PC-3 (cell line): ENCODE measurements at regions not wholly inside any gene's neighbourhood (a gene's known extent, or its start where the extent isn't known, plus 50 kb on each side); places are given as distances from the start of the nearest gene placed in this dataset.

ENCODE experiments used
- ATAC-seq: fragments of 200-7000 bp; cut with Tn5 transposase; 2 replicates; pipeline ENCODE4 v1.9.1; 2020; ENCODE audit warnings: mild to moderate bottlenecking, moderate library complexity
- BruUV-seq: library from RNA; stranded (reverse); fragments of 400-500 nt; replicated peaks from 2 replicates; lab custom pipeline; 2021; lab: Mats Ljungman, UMichigan
- CTCF ChIA-PET: fragments of 300-600 bp; sonication (Branson Sonifier 250); formaldehyde crosslinking; loops from one replicate; lab custom pipeline; 2022; ENCODE audit warnings: antibody characterized with exemption; lab: Charles Lee
- POLR2A ChIA-PET: fragments of 300-600 bp; sonication (Branson Sonifier 250); formaldehyde crosslinking; loops from one replicate; lab custom pipeline; 2022; ENCODE audit warnings: antibody characterized with exemption; ENCODE audit not compliant: unreplicated experiment; lab: Charles Lee
- DNase-seq: peaks from one replicate; pipeline ENCODE4 v3.0.0-alpha.2; 2015
- H2AFZ ChIP-seq: fragments of 300-600 bp; sonication (generic); 2 replicates; pipeline ENCODE4 v1.6.0; 2016; ENCODE audit warnings: antibody characterized with exemption, low read length
- H3F3A ChIP-seq: fragments of 300-600 bp; sonication (generic); one replicate; pipeline ENCODE4 v1.6.0; 2017; ENCODE audit warnings: antibody characterized with exemption, low read length, control low read depth, mild to moderate bottlenecking; ENCODE audit not compliant: unreplicated experiment
- H3K27ac ChIP-seq: fragments of 300-600 bp; sonication (generic); 2 replicates; pipeline ENCODE4 v1.5.1; 2016; ENCODE audit warnings: mild to moderate bottlenecking, low read length
- H3K27me3 ChIP-seq: fragments of 300-600 bp; sonication (generic); 2 replicates; pipeline ENCODE4 v1.6.1; 2016; ENCODE audit warnings: low read length, mixed read lengths
- H3K36me3 ChIP-seq: fragments of 300-600 bp; sonication (generic); 2 replicates; pipeline ENCODE4 v1.6.1; 2016; ENCODE audit warnings: low read depth, mixed run types, low read length, mixed read lengths
- H3K4me1 ChIP-seq: fragments of 300-600 bp; sonication (generic); 2 replicates; pipeline ENCODE4 v1.5.1; 2016; ENCODE audit warnings: low read length; ENCODE audit not compliant: insufficient read depth
- H3K4me2 ChIP-seq: fragments of 300-600 bp; sonication (generic); 2 replicates; pipeline ENCODE4 v1.6.0; 2016; ENCODE audit warnings: low read length
- H3K4me3 ChIP-seq: fragments of 300-600 bp; sonication (generic); 2 replicates; pipeline ENCODE4 v1.5.1; 2016; ENCODE audit warnings: mild to moderate bottlenecking, low read length, mixed read lengths
- H3K79me2 ChIP-seq: fragments of 300-600 bp; sonication (generic); 2 replicates; pipeline ENCODE4 v1.6.1; 2017; ENCODE audit warnings: low read length, mixed read lengths
- H3K9ac ChIP-seq: fragments of 300-600 bp; sonication (generic); 2 replicates; pipeline ENCODE4 v1.6.0; 2016; ENCODE audit warnings: mild to moderate bottlenecking, low read length
- H3K9me2 ChIP-seq: fragments of 300-600 bp; sonication (generic); replicated peaks from 2 replicates; pipeline ENCODE4 v1.6.1; 2016; ENCODE audit warnings: mixed run types, low read length, mixed read lengths
- H3K9me3 ChIP-seq: fragments of 300-600 bp; sonication (generic); 2 replicates; pipeline ENCODE4 v1.6.1; 2016; ENCODE audit warnings: low read length, mixed read lengths
- H4K20me1 ChIP-seq: fragments of 300-600 bp; sonication (generic); 2 replicates; pipeline ENCODE4 v1.6.1; 2016; ENCODE audit warnings: low read length, mixed read lengths
- CTCF ChIP-seq: fragments of 300-600 bp; sonication (generic); conservative IDR thresholded peaks from 2 replicates; pipeline ENCODE4 v1.5.1; 2017; ENCODE audit warnings: antibody characterized with exemption, low read depth, mild to moderate bottlenecking, low read length
- EZH2 ChIP-seq: fragments of 300-600 bp; sonication (generic); IDR thresholded peaks from one replicate; pipeline ENCODE4 v1.6.1; 2017; ENCODE audit warnings: antibody characterized with exemption, mild to moderate bottlenecking, low read length; ENCODE audit not compliant: unreplicated experiment
- EZH2phosphoT487 ChIP-seq: fragments of 300-600 bp; sonication (generic); IDR thresholded peaks from 2 replicates; pipeline ENCODE4 v1.6.1; 2018; ENCODE audit warnings: mild to moderate bottlenecking, antibody characterized with exemption, low read length, borderline replicate concordance
- intact Hi-C: fragments of 100-400 bp; cut with micrococcal nuclease; formaldehyde crosslinking; loops from 2 replicates; pipeline ENCODE4 v1.9.0; 2023

GRCh38 chr18:22470248-22471235 is 52.8 kb upstream of the CTAGE1 start:
- peaks cover 64% of the 10 kb centered on the region for H3K4me1 ChIP-seq
- POLR2A ChIA-PET, result interaction anchor here (0.5 kb wide), 1 partner anchor 17 kb away, joined by 20 read pairs; no protein-coding TSS in a partner anchor
- TF ChIP-seq EZH2phosphoT487, result no peak
- H2AFZ ChIP-seq, result peak overlapping the region; percentile 53
- H3K36me3 ChIP-seq, result peaks cover 4% of the 10 kb centered on the region; the same call in 1 of the 2 replicates
- CTCF ChIA-PET, result no interaction called here
- BruUV-seq, result TSS peak; percentile 15
- peak overlapping the region; percentile 50 for H3K4me2 ChIP-seq
- H3K4me3 ChIP-seq, result no peak overlapping the region
- no peaks in the 10 kb centered on the region for H3K9me2 ChIP-seq
- no peaks in the 10 kb centered on the region for H3K27me3 ChIP-seq
- DNase-seq (peak; percentile 74), ATAC-seq (peak; percentile 6)
- peak overlapping the region; percentile 79 for H3K9ac ChIP-seq
- H3K27ac ChIP-seq, result peak overlapping the region; percentile 98
- H4K20me1 ChIP-seq, result no peaks in the 10 kb centered on the region
- no peaks in the 10 kb centered on the region for H3K9me3 ChIP-seq
- intact Hi-C loops, result no loop called here
- peaks cover 3% of the 10 kb centered on the region for H3F3A ChIP-seq
- no peaks in the 10 kb centered on the region for H3K79me2 ChIP-seq

- no peak for ATAC-seq
- intact Hi-C loops, result no loop called here
- H3K4me1 ChIP-seq, result peaks cover 54% of the 10 kb centered on the region
These were observed 53.9 kb upstream of the CTAGE1 start for GRCh38 chr18:22471546-22472131.

More at GRCh38 chr18:22471546-22472131, 53.9 kb upstream of the CTAGE1 start:
- peak overlapping the region; percentile 79 for H3K9ac ChIP-seq
- H3K4me3 ChIP-seq, result no peak overlapping the region
- no peaks in the 10 kb centered on the region for H4K20me1 ChIP-seq
- TF ChIP-seq EZH2phosphoT487, result no peak
- TF ChIP-seq EZH2, result no peak
- TF ChIP-seq CTCF, result no peak
- ChIA-PET POLR2A (interaction anchor here (0.6 to 0.7 kb wide), 2 partner anchors 16 to 49 kb away, joined by 3 to 7 read pairs; no protein-coding TSS in a partner anchor), CTCF (no interaction called here)
- H3F3A ChIP-seq, result peaks cover 3% of the 10 kb centered on the region
- peak overlapping the region; percentile 98 for H3K27ac ChIP-seq
- peaks cover 4% of the 10 kb centered on the region; the same call in 1 of the 2 replicates for H3K36me3 ChIP-seq
- peak; percentile 39 for DNase-seq
- no peaks in the 10 kb centered on the region for H3K79me2 ChIP-seq
- no peaks in the 10 kb centered on the region for H3K9me2 ChIP-seq
- H3K27me3 ChIP-seq, result no peaks in the 10 kb centered on the region
- H2AFZ ChIP-seq, result no peak overlapping the region
- H3K4me2 ChIP-seq, result peak overlapping the region; percentile 50; the same call in 1 of the 2 replicates
- H3K9me3 ChIP-seq, result no peaks in the 10 kb centered on the region
- BruUV-seq, result no TSS peak
